A549 (cell line): ENCODE measurements at regions not wholly inside any gene's neighbourhood (a gene's known extent, or its start where the extent isn't known, plus 50 kb on each side); places are given as distances from the start of the nearest gene placed in this dataset.

Experiments
- ATAC-seq, 2 experiments: fragments of 200-7000 bp in 1 of 2; fragments of >200 bp in 1 of 2; cut with Nextera tagmentation in 1 of 2; cut with Tn5 transposase in 1 of 2; 3 replicates each; pipeline versions ENCODE4 v1.8.0 to v1.9.1; 2018 to 2020; ENCODE audit warnings: mild to moderate bottlenecking in 1 of 2, moderate library complexity in 1 of 2
- CTCF ChIA-PET: fragments of 300-600 bp; sonication (Branson Sonifier 250); formaldehyde crosslinking; extraction: SDS; loops from one replicate; lab custom pipeline; 2021; ENCODE audit warnings: antibody characterized with exemption, inconsistent platforms; lab: Yijun Ruan, JAX
- POLR2A ChIA-PET: fragments of 350-600 bp; formaldehyde crosslinking; extraction: SDS; loops from one replicate; lab custom pipeline; 2021; ENCODE audit warnings: antibody characterized with exemption, inconsistent platforms; lab: Yijun Ruan, JAX
- DNase-seq, 2 experiments: peaks; one replicate each; pipeline versions ENCODE4 v3.0.0 to v3.0.0-alpha.2; 2011 to 2016; ENCODE audit warnings: low read depth in 1 of 2, low spot score in 1 of 2
- FAIRE-seq: peaks from 2 replicates; lab custom pipeline; 2011; peaks lifted over from hg19 to GRCh38; lab: Jason Lieb, UNC
- H3K27ac ChIP-seq, 2 experiments: fragments of >200 bp; sonication (Bioruptor Twin); formaldehyde crosslinking; 3 replicates each; pipeline ENCODE4 v1.5.1; 2016 to 2017
- H3K4me1 ChIP-seq: fragments of >200 bp; sonication (Bioruptor Twin); formaldehyde crosslinking; 3 replicates; pipeline ENCODE4 v1.6.1; 2016
- H3K4me2 ChIP-seq: fragments of >200 bp; sonication (Bioruptor Twin); formaldehyde crosslinking; 3 replicates; pipeline ENCODE4 v1.6.1; 2016
- H3K4me3 ChIP-seq: fragments of >200 bp; sonication (Bioruptor Twin); formaldehyde crosslinking; 3 replicates; pipeline ENCODE4 v1.5.1; 2016
- H3K9me3 ChIP-seq: fragments of >200 bp; sonication (Bioruptor Twin); formaldehyde crosslinking; 3 replicates; pipeline ENCODE4 v1.6.1; 2016
- ATOH8 ChIP-seq: fragments of 250-450 bp; sonication (Bioruptor Pico); IDR thresholded peaks from 2 replicates; pipeline ENCODE4 v1.5.0; 2020; ENCODE audit warnings: low read depth, mild to moderate bottlenecking, moderate library complexity
- CHD2 ChIP-seq: fragments of 150-350 bp; IDR thresholded peaks from 2 replicates; pipeline ENCODE4 v1.6.1; 2014; ENCODE audit warnings: low read length; ENCODE audit not compliant: partially characterized antibody
- CHD4 ChIP-seq: fragments of 200-600 bp; sonication (generic); IDR thresholded peaks from 2 replicates; pipeline ENCODE4 v1.6.1; 2016; ENCODE audit warnings: antibody characterized with exemption, mild to moderate bottlenecking, borderline replicate concordance
- E2F6 ChIP-seq: IDR thresholded peaks from 2 replicates; pipeline ENCODE4 v1.6.1; 2012; ENCODE audit warnings: low read depth, borderline replicate concordance
- EHF ChIP-seq: fragments of 250-450 bp; sonication (Bioruptor Pico); IDR thresholded peaks from 2 replicates; pipeline ENCODE4 v1.5.0; 2020; ENCODE audit warnings: mild to moderate bottlenecking
- EHMT2 ChIP-seq: fragments of 200-600 bp; sonication (generic); IDR thresholded peaks from 2 replicates; pipeline ENCODE4 v1.6.1; 2016; ENCODE audit warnings: antibody characterized with exemption, low read depth, mild to moderate bottlenecking, moderate library complexity
- ESRRA ChIP-seq: fragments of 150-350 bp; IDR thresholded peaks from 2 replicates; pipeline ENCODE4 v1.6.1; 2014; ENCODE audit warnings: mild to moderate bottlenecking, low read length, borderline replicate concordance
- GATA3 ChIP-seq: IDR thresholded peaks from 2 replicates; pipeline ENCODE4 v1.6.1; 2012; ENCODE audit warnings: borderline replicate concordance
- HDAC2 ChIP-seq: fragments of 200-600 bp; sonication (generic); IDR thresholded peaks from 2 replicates; pipeline ENCODE4 v1.6.1; 2016
- HMGXB4 ChIP-seq: fragments of 250-450 bp; sonication (Bioruptor Pico); IDR thresholded peaks from 2 replicates; pipeline ENCODE4 v1.5.0; 2021; ENCODE audit warnings: mild to moderate bottlenecking, moderate library complexity, borderline replicate concordance
- HOXB13 ChIP-seq: fragments of 250-450 bp; sonication (Bioruptor Pico); IDR thresholded peaks from 2 replicates; pipeline ENCODE4 v1.5.0; 2020; ENCODE audit warnings: low read depth, mild to moderate bottlenecking, moderate library complexity
- HOXB5 ChIP-seq: fragments of 250-450 bp; sonication (Bioruptor Pico); IDR thresholded peaks from 2 replicates; pipeline ENCODE4 v1.5.0; 2020; ENCODE audit warnings: mild to moderate bottlenecking, moderate library complexity
- JUNB ChIP-seq: fragments of >200 bp; sonication (Bioruptor Twin); formaldehyde crosslinking; IDR thresholded peaks from 2 replicates; pipeline ENCODE4 v1.6.1; 2016
- KDM1A ChIP-seq: fragments of 200-600 bp; sonication (generic); IDR thresholded peaks from 2 replicates; pipeline ENCODE4 v1.6.1; 2016; ENCODE audit warnings: low read depth, mild to moderate bottlenecking
- KDM5A ChIP-seq: fragments of 200-600 bp; sonication (generic); IDR thresholded peaks from 2 replicates; pipeline ENCODE4 v1.6.1; 2016; ENCODE audit warnings: antibody characterized with exemption, mild to moderate bottlenecking
- MAFK ChIP-seq: fragments of 450-650 bp; IDR thresholded peaks from 2 replicates; pipeline ENCODE4 v1.6.1; 2014; ENCODE audit not compliant: partially characterized antibody
- MAX ChIP-seq: IDR thresholded peaks from 2 replicates; pipeline ENCODE4 v1.6.1; 2012
- MYC ChIP-seq: IDR thresholded peaks from 2 replicates; pipeline ENCODE4 v1.6.1; 2012; ENCODE audit warnings: mild to moderate bottlenecking, inconsistent platforms, low read length, improper control_type of control experiment, borderline replicate concordance
- PBX3 ChIP-seq: IDR thresholded peaks from 2 replicates; pipeline ENCODE4 v1.6.1; 2012
- PHF8 ChIP-seq: fragments of 200-600 bp; sonication (generic); IDR thresholded peaks from 2 replicates; pipeline ENCODE4 v1.6.1; 2016; ENCODE audit warnings: low read depth, mild to moderate bottlenecking, antibody characterized with exemption, moderate library complexity, borderline replicate concordance
- POLR2A ChIP-seq: IDR thresholded peaks from 2 replicates; pipeline ENCODE4 v1.6.1; 2012; ENCODE audit warnings: mild to moderate bottlenecking, low read length
- POLR2AphosphoS2 ChIP-seq: conservative IDR thresholded peaks from 2 replicates; pipeline ENCODE4 v1.6.1; 2012; ENCODE audit warnings: low read length, improper control_type of control experiment, inconsistent platforms
- RFX5 ChIP-seq: fragments of 450-650 bp; IDR thresholded peaks from 2 replicates; pipeline ENCODE4 v1.7.1; 2014; ENCODE audit warnings: antibody characterized with exemption, mild to moderate bottlenecking, moderate library complexity
- RNF2 ChIP-seq: fragments of 200-600 bp; sonication (generic); IDR thresholded peaks from 2 replicates; pipeline ENCODE4 v1.6.1; 2016; ENCODE audit warnings: low read depth, mild to moderate bottlenecking, antibody characterized with exemption, moderate library complexity, borderline replicate concordance
- SMC3 ChIP-seq: fragments of >200 bp; sonication (Bioruptor Twin); formaldehyde crosslinking; IDR thresholded peaks from 3 replicates; pipeline ENCODE4 v1.6.1; 2018; ENCODE audit warnings: inconsistent platforms
- SREBF2 ChIP-seq: fragments of 450-650 bp; IDR thresholded peaks from 2 replicates; pipeline ENCODE4 v1.6.1; 2014; ENCODE audit warnings: mild to moderate bottlenecking, moderate library complexity
- TP53 ChIP-seq: fragments of 250-450 bp; sonication (Bioruptor Pico); IDR thresholded peaks from 2 replicates; pipeline ENCODE4 v1.5.0; 2021; ENCODE audit warnings: mild to moderate bottlenecking, moderate library complexity
- USF2 ChIP-seq: fragments of 450-650 bp; IDR thresholded peaks from 2 replicates; pipeline ENCODE4 v1.6.1; 2014; ENCODE audit warnings: antibody characterized with exemption
- WGBS: methylation state at CpG from one replicate; pipeline ENCODE4 v1.1.6; 2017; ENCODE audit errors: missing lambda C conversion rate; 5-methylcytosine and 5-hydroxymethylcytosine counted together

GRCh38 chr5:130796032-130796431, 369.0 kb downstream of the HINT1 start:
- CTCF ChIA-PET, result no interaction called here
- DNase-seq (no peak), ATAC-seq (no peak), FAIRE-seq (no peak)
- Histone ChIP-seq H3K4me3 (no peak overlapping the region), H3K9me3 (peaks cover 3% of the 10 kb centered on the region; the same call in 2 of the 3 replicates), H3K4me2 (no peak overlapping the region), H3K27ac (no peak overlapping the region), H3K4me1 (no peaks in the 10 kb centered on the region)
- TF ChIP-seq RNF2 (no peak), MYC (no peak), CHD2 (no peak), E2F6 (no peak), HOXB5 (CRISPR knock-in tag) (no peak), PHF8 (no peak), HOXB13 (CRISPR knock-in tag) (no peak), POLR2AphosphoS2 (no peak), TP53 (CRISPR knock-in tag) (no peak), POLR2A (no peak), SREBF2 (no peak), PBX3 (no peak), CHD4 (no peak), EHMT2 (no peak), MAX (no peak), SMC3 (no peak), KDM5A (no peak)
- POLR2A ChIA-PET, result no interaction called here
- 66% methylated on average over 2 of the region's 2 CpGs for WGBS

- H3K4me1 ChIP-seq, result no peaks in the 10 kb centered on the region
- ChIA-PET POLR2A (no interaction called here), CTCF (no interaction called here)
- H3K9me3 ChIP-seq, result no peaks in the 10 kb centered on the region
- H3K4me2 ChIP-seq, result no peak overlapping the region
- no peak overlapping the region for H3K4me3 ChIP-seq
- TF ChIP-seq SMC3, result no peak
- TF ChIP-seq HOXB13 (CRISPR knock-in tag), result no peak
- TF ChIP-seq RFX5, result no peak
- TF ChIP-seq KDM1A, result no peak
- no peak for TF ChIP-seq ESRRA
- no peak for TF ChIP-seq EHF (CRISPR knock-in tag)
- TF ChIP-seq HDAC2, result no peak
- no peak for TF ChIP-seq HMGXB4 (CRISPR knock-in tag)
- TF ChIP-seq PHF8, result no peak
- no peak for TF ChIP-seq USF2
- TF ChIP-seq PBX3, result no peak
- no peak for TF ChIP-seq ATOH8
- TF ChIP-seq GATA3, result no peak
- no peak for TF ChIP-seq MAFK
- TF ChIP-seq JUNB, result no peak
- no peak for DNase-seq
- H3K27ac ChIP-seq, result no peak overlapping the region
- FAIRE-seq, result no peak
- ATAC-seq, result no peak
- WGBS, result 55% methylated on average over 2 of the region's 2 CpGs
Observed at GRCh38 chr5:130795037-130795436, 370.0 kb downstream of the HINT1 start.
